ENCODE measurements at regions not wholly inside any gene's neighbourhood (a gene's known extent, or its start where the extent isn't known, plus 50 kb on each side); places are given as distances from the start of the nearest gene placed in this dataset.

GRCh38 chr5:90173299-90174030 is 236.1 kb downstream of the CETN3 start:
- H2BK12ac ChIP-seq (ENCODE audit: low read depth, low read length) = no peak overlapping the region
- H2BK120ac ChIP-seq (replicated peaks; ENCODE audit: low read depth, low read length) = no peak overlapping the region
- H4K91ac ChIP-seq (replicated peaks; ENCODE audit: insufficient read length, low read length) = no peak overlapping the region
- no peaks in the 10 kb centered on the region for H3K79me2 ChIP-seq (ENCODE audit: control insufficient read depth in 1 of 2, insufficient read depth in 2 of 2, low read length in 2 of 2)
- H4K5ac ChIP-seq (ENCODE audit: insufficient read length, low read depth, low read length) = no peak overlapping the region
- H3K14ac ChIP-seq (ENCODE audit: insufficient read length) = no peak overlapping the region
- H4K20me1 ChIP-seq (replicated peaks in 1 of 2; ENCODE audit: control insufficient read depth in 1 of 2, insufficient read depth in 2 of 2, low read length in 2 of 2) = peaks cover 0 to 1% of the 10 kb centered on the region in 2 experiments
- no peak overlapping the region for H3K23ac ChIP-seq (ENCODE audit: insufficient read length)
- FAIRE-seq (no peak), DNase-seq (ENCODE audit: low read depth in 1 of 2, low spot score in 2 of 2) (no peak)
- H3K23me2 ChIP-seq (ENCODE audit: low read depth, low read length) = no peaks in the 10 kb centered on the region
- no peak overlapping the region for H3K27ac ChIP-seq (ENCODE audit: low read depth, low read length)
- no peak overlapping the region for H3K4me2 ChIP-seq (ENCODE audit: insufficient read depth in 1 of 2, low read depth in 2 of 2, low read length in 2 of 2)
- H3K79me1 ChIP-seq (ENCODE audit: low read depth, low read length) = no peaks in the 10 kb centered on the region
- no peak overlapping the region for H3K56ac ChIP-seq (replicated peaks; ENCODE audit: insufficient read length, low read depth, low read length)
- H3K18ac ChIP-seq (ENCODE audit: extremely low read depth, low read length) = no peak overlapping the region
- H2BK20ac ChIP-seq (ENCODE audit: low read length) = no peak overlapping the region
- no peak overlapping the region for H3K4ac ChIP-seq (replicated peaks; ENCODE audit: insufficient read length, low read depth, low read length)
- POLR2A ChIA-PET (ENCODE audit: partially characterized antibody) = no interaction called here
- H2AK5ac ChIP-seq (ENCODE audit: low read depth, low read length) = no peak overlapping the region
- no peaks in the 10 kb centered on the region for H3K4me1 ChIP-seq (replicated peaks in 1 of 4; ENCODE audit: control insufficient read depth in 3 of 4, insufficient read depth in 4 of 4, low read length in 3 of 4)
- no peak overlapping the region for H3K4me3 ChIP-seq (ENCODE audit: extremely low read depth in 1 of 4, insufficient read depth in 2 of 4, low read depth in 3 of 4, low read length in 4 of 4)
- no peaks in the 10 kb centered on the region for H3K27me3 ChIP-seq (replicated peaks in 1 of 4; ENCODE audit: control insufficient read depth in 3 of 4, extremely low read depth in 1 of 4, insufficient read depth in 3 of 4, low read length in 3 of 4)
- H2BK15ac ChIP-seq (ENCODE audit: low read length) = no peak overlapping the region
- H2BK5ac ChIP-seq (ENCODE audit: low read depth, low read length) = no peak overlapping the region
- no peaks in the 10 kb centered on the region for H3K36me3 ChIP-seq (ENCODE audit: control insufficient read depth in 2 of 4, insufficient read depth in 4 of 4, low read length in 3 of 4)
- CTCF ChIA-PET (ENCODE audit: partially characterized antibody) = interaction anchor here (0.6 to 1.4 kb wide), 4 partner anchors 10 to 217 kb away, joined by 3 to 5 read pairs (median 3); no protein-coding TSS in a partner anchor
- no peaks in the 10 kb centered on the region; a peak in 1 of 4 replicates for H3K9me3 ChIP-seq (ENCODE audit: insufficient read depth in 2 of 2, low read depth in 1 of 2, low read length in 1 of 2)
- no peak overlapping the region for H4K8ac ChIP-seq (ENCODE audit: extremely low read depth, insufficient read depth, low read length)
- H3K9ac ChIP-seq (replicated peaks in 1 of 4; ENCODE audit: extremely low read depth in 1 of 4, low read depth in 3 of 4, low read length in 3 of 4) = no peak overlapping the region
- 95% methylated on average over 1 of the region's 1 CpG; no CpG with 5 or more reads in 1 of the 2 experiments for WGBS, 2 experiments (ENCODE audit: extremely low coverage in 1 of 2, insufficient coverage in 1 of 2, insufficient read length in 1 of 2, insufficient replicate concordance in 2 of 2, low coverage in 1 of 2, low lambda C conversion rate in 2 of 2, missing lambda C conversion rate in 1 of 2)
- no peak overlapping the region for H2AFZ ChIP-seq (ENCODE audit: low read length)
- no peak for TF ChIP-seq SIN3A (conservative IDR thresholded peaks at IDR 0.05 in 1 of 2, IDR thresholded peaks at IDR 0.05 in 1 of 2; ENCODE audit: low read depth in 1 of 2, low read length in 2 of 2)
- TF ChIP-seq KDM1A (IDR thresholded peaks at IDR 0.05; ENCODE audit: borderline replicate concordance, low read length) = no peak
- TF ChIP-seq BACH1 (IDR thresholded peaks at IDR 0.05; ENCODE audit: low read length) = no peak
- no peak for TF ChIP-seq FOSL1 (IDR thresholded peaks at IDR 0.05; ENCODE audit: insufficient read depth, low read depth, low read length)
- no peak for TF ChIP-seq CTBP2 (IDR thresholded peaks at IDR 0.05; ENCODE audit: borderline replicate concordance, insufficient read depth, insufficient read length, low read length)
- TF ChIP-seq CBX5 (IDR thresholded peaks at IDR 0.05; ENCODE audit: low read depth, low read length) = no peak
- TF ChIP-seq, protein P1, sequence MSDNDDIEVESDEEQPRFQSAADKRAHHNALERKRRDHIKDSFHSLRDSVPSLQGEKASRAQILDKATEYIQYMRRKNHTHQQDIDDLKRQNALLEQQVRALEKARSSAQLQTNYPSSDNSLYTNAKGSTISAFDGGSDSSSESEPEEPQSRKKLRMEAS (IDR thresholded peaks at IDR 0.05) = no peak
- no peak for TF ChIP-seq PHF8 (conservative IDR thresholded peaks at IDR 0.05; ENCODE audit: low read depth, low read length)
- no peak for TF ChIP-seq POU5F1 (IDR thresholded peaks at IDR 0.05; ENCODE audit: low read depth, low read length)
